ENCODE measurements at regions not wholly inside any gene's neighbourhood (a gene's known extent, or its start where the extent isn't known, plus 50 kb on each side); places are given as distances from the start of the nearest gene placed in this dataset.

DNA sequence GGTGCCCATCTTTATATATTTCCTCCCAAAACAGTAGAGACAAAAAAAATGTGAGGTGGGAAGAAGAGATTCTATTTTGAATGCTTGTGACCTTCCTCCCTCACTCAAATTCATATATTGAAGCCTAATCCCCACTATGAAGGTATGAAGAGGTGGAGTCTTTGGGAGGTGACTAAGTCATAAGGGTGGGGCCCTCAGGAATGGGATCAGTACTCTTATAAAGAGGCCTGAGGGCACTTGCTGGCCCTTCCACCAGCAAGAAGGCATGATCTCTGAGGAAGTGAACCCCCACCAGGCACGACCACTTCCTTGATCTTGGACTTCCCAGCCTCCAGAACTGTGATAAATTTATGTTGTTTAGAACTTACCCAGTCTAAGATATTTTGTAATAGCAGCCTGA is 517.2 kb upstream of the CNTNAP2 start:
- Histone ChIP-seq H3K9me2 (ENCODE audit: insufficient read depth, low read length) (no peaks in the 10 kb centered on the region), H3K27ac (ENCODE audit: low read depth, low read length, poor library complexity, severe bottlenecking) (no peak overlapping the region), H3K4me3 (ENCODE audit: low read depth, low read length, poor library complexity, severe bottlenecking) (no peak overlapping the region), H2AFZ (ENCODE audit: low read length) (no peak overlapping the region), H3K4me1 (ENCODE audit: insufficient read depth, low read length, poor library complexity, severe bottlenecking) (no peaks in the 10 kb centered on the region), H3K4me2 (ENCODE audit: low read length) (no peak overlapping the region), H3K79me2 (ENCODE audit: insufficient read depth, low read depth, low read length) (no peaks in the 10 kb centered on the region), H4K20me1 (ENCODE audit: insufficient read depth, low read length) (no peaks in the 10 kb centered on the region), H3K36me3 (ENCODE audit: insufficient read depth, low read length) (no peaks in the 10 kb centered on the region), H3K9me3 (ENCODE audit: low read length) (no peaks in the 10 kb centered on the region)
- TF ChIP-seq EZH2phosphoT487 (IDR thresholded peaks at IDR 0.05; ENCODE audit: borderline replicate concordance, low read depth, low read length) = no peak
- TF ChIP-seq, protein P1, sequence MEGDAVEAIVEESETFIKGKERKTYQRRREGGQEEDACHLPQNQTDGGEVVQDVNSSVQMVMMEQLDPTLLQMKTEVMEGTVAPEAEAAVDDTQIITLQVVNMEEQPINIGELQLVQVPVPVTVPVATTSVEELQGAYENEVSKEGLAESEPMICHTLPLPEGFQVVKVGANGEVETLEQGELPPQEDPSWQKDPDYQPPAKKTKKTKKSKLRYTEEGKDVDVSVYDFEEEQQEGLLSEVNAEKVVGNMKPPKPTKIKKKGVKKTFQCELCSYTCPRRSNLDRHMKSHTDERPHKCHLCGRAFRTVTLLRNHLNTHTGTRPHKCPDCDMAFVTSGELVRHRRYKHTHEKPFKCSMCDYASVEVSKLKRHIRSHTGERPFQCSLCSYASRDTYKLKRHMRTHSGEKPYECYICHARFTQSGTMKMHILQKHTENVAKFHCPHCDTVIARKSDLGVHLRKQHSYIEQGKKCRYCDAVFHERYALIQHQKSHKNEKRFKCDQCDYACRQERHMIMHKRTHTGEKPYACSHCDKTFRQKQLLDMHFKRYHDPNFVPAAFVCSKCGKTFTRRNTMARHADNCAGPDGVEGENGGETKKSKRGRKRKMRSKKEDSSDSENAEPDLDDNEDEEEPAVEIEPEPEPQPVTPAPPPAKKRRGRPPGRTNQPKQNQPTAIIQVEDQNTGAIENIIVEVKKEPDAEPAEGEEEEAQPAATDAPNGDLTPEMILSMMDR (conservative IDR thresholded peaks at IDR 0.05; ENCODE audit: low read length) = no peak
- ChIA-PET CTCF (ENCODE audit: unreplicated experiment) (no interaction called here), POLR2A (no interaction called here)
- no peak for DNase-seq (ENCODE audit: low spot score)
- intact Hi-C loops (cut with micrococcal nuclease; ENCODE audit: unreplicated experiment) = no loop called here
- BruUV-seq (replicated peaks) = no TSS peak

DNA sequence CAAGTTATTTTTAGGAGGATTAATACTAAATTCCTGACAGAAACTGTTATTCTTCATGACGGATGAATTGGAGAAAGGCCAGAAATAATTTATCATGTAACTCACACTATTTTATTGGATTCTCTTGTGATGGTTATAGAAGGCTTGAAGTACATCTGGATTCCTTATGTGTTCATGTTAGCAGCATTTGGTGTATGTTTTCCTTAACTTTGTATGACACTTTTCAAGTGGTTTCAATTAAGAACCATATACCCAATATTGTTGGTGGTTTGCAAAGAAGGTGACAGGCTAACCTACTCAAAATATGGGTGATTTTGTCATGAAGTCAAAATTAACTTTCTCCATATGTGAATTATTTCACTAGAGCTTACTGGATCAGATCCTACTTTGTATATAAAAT is 532.2 kb upstream of the CNTNAP2 start:
- H3K9me3 ChIP-seq (ENCODE audit: low read length) = no peaks in the 10 kb centered on the region
- no peak for DNase-seq (ENCODE audit: low spot score)
- H3K27ac ChIP-seq (ENCODE audit: low read depth, low read length, poor library complexity, severe bottlenecking) = no peak overlapping the region
- TF ChIP-seq, protein P1 (conservative IDR thresholded peaks at IDR 0.05; ENCODE audit: low read length) = no peak
- no peak for TF ChIP-seq EZH2phosphoT487 (IDR thresholded peaks at IDR 0.05; ENCODE audit: borderline replicate concordance, low read depth, low read length)
- H3K4me2 ChIP-seq (ENCODE audit: low read length) = no peak overlapping the region
- no peaks in the 10 kb centered on the region for H4K20me1 ChIP-seq (ENCODE audit: insufficient read depth, low read length)
- no peaks in the 10 kb centered on the region for H3K4me1 ChIP-seq (ENCODE audit: insufficient read depth, low read length, poor library complexity, severe bottlenecking)
- intact Hi-C loops (cut with micrococcal nuclease; ENCODE audit: unreplicated experiment) = no loop called here
- ChIA-PET POLR2A (interaction anchor here (1.4 kb wide), 1 partner anchor 507 kb away, joined by 3 read pairs; no protein-coding TSS in a partner anchor), CTCF (ENCODE audit: unreplicated experiment) (no interaction called here)
- H3K36me3 ChIP-seq (ENCODE audit: insufficient read depth, low read length) = no peaks in the 10 kb centered on the region
- no peak overlapping the region for H2AFZ ChIP-seq (ENCODE audit: low read length)
- no peaks in the 10 kb centered on the region for H3K79me2 ChIP-seq (ENCODE audit: insufficient read depth, low read depth, low read length)
- H3K4me3 ChIP-seq (ENCODE audit: low read depth, low read length, poor library complexity, severe bottlenecking) = no peak overlapping the region
- no peaks in the 10 kb centered on the region for H3K9me2 ChIP-seq (ENCODE audit: insufficient read depth, low read length)
- no TSS peak for BruUV-seq (replicated peaks)

DNA sequence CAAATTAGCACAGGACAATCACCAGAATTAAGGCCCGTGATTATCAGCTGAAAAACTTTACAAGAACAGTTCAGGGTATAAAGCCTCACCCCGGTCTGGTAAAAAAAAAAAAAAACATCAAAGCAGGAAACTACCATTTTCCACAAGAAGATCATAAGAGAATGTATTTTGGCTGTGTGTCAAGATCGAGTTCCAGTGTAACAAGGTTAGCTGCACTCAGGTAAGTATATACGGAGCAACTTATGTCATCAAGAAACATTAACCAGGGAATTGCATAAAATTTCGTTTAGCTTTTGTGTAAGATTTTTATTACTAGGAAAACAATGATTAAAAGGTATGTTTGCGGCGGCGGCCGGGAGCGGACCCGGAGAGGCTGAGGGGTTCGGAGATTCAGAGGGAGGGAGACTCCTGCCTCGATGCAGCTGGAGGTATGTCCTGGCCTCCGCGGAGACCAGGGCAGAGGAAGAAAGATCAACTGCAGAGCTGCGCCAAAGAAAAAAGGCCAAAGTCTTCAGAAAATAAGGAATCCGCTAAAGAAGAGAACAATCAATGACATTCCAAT is 533.8 kb upstream of the CNTNAP2 start:
- Histone ChIP-seq H4K20me1 (ENCODE audit: insufficient read depth, low read length) (no peaks in the 10 kb centered on the region), H3K4me2 (ENCODE audit: low read length) (no peak overlapping the region), H3K9me3 (ENCODE audit: low read length) (no peaks in the 10 kb centered on the region), H3K4me1 (ENCODE audit: insufficient read depth, low read length, poor library complexity, severe bottlenecking) (no peaks in the 10 kb centered on the region), H3K4me3 (ENCODE audit: low read depth, low read length, poor library complexity, severe bottlenecking) (no peak overlapping the region), H3K27ac (ENCODE audit: low read depth, low read length, poor library complexity, severe bottlenecking) (no peak overlapping the region), H3K79me2 (ENCODE audit: insufficient read depth, low read depth, low read length) (no peaks in the 10 kb centered on the region), H3K9me2 (ENCODE audit: insufficient read depth, low read length) (no peaks in the 10 kb centered on the region), H2AFZ (ENCODE audit: low read length) (no peak overlapping the region), H3K36me3 (ENCODE audit: insufficient read depth, low read length) (no peaks in the 10 kb centered on the region)
- no peak for TF ChIP-seq EZH2phosphoT487 (IDR thresholded peaks at IDR 0.05; ENCODE audit: borderline replicate concordance, low read depth, low read length)
- TF ChIP-seq, protein P1 (conservative IDR thresholded peaks at IDR 0.05; ENCODE audit: low read length) = no peak
- intact Hi-C loops (cut with micrococcal nuclease; ENCODE audit: unreplicated experiment) = no loop called here
- no peak for DNase-seq (ENCODE audit: low spot score)
- ChIA-PET POLR2A (interaction anchor here (0.6 to 0.7 kb wide), 3 partner anchors 199 to 1527 kb away, joined by 3 to 5 read pairs (median 3); no protein-coding TSS in a partner anchor), CTCF (ENCODE audit: unreplicated experiment) (no interaction called here)
- BruUV-seq (replicated peaks) = no TSS peak

All from OCI-LY7 (cell line).